Fibroblast of villous mesenchyme (primary cell): ENCODE measurements at regions not wholly inside any gene's neighbourhood (a gene's known extent, or its start where the extent isn't known, plus 50 kb on each side); places are given as distances from the start of the nearest gene placed in this dataset.

Source experiments
- DNase-seq: peaks from one replicate; pipeline ENCODE4 v3.0.0-alpha.2; 2010; ENCODE audit warnings: low read depth
- H3K4me3 ChIP-seq: 2 replicates; pipeline ENCODE4 v1.5.1; 2011; ENCODE audit warnings: low read depth, mild to moderate bottlenecking, low read length
- CTCF ChIP-seq: IDR thresholded peaks from 2 replicates; pipeline ENCODE4 v1.5.1; 2012; ENCODE audit warnings: low read depth, mild to moderate bottlenecking, low read length; ENCODE audit not compliant: insufficient read depth

DNA sequence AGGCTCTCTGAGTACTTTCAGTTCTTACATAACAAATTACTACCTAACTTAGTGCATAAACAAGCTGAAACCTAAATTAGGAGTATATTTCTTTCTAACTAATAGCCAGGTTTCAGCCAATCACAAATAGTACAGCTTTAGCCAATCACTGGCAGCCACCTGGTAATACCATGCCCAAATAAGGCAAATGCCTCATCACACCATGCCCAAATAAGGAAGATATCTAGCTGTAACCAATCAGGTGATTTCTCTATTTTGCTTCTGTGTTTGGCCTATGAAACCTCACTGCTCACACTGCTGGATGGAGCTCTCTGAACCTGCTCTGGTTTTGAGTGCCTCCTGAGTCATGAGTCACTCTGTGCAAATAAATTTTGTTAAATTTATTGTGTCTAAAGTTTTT is 113.5 kb downstream of the DDIT4L start:
- no peak for TF ChIP-seq CTCF
- DNase-seq: no peak
- H3K4me3 ChIP-seq: no peak overlapping the region

DNA sequence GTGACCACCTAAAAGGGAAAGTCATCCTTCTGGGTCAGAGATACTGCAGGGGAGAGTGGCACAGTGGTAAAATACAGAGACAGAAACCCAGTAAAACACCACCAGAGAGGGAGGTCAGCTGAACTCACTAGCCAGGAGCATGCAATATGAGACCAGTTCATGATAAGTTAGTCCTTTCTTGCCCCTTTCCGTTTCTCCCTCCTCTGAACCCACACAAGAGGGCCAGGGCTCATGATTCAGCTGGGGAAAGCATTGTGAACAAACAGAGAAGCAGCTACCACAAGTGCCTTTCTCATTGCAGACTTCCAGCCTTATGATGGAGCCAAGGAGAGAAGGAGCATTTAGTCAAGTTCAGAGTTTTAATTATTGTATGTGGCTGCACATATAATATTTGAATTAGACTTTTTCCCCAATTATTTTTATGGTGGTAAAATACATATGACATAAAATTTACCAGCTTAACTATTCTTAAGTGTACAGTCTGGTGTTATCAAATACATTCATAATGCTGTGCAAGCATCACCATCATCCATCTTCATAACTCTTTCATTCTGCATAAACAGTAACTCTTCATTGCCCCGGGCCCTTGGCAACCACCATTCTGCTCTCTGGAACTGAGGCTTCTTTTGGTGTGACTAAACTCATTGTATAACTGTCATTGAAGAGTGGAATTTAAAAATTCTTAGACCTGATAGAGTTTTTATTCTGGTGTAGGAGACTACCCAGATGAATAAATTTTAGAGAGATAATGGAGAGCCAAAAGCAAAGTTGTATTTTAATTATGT is 114.6 kb downstream of the DDIT4L start:
- TF ChIP-seq CTCF: no peak
- H3K4me3 ChIP-seq: no peak overlapping the region
- DNase-seq: no peak

DNA sequence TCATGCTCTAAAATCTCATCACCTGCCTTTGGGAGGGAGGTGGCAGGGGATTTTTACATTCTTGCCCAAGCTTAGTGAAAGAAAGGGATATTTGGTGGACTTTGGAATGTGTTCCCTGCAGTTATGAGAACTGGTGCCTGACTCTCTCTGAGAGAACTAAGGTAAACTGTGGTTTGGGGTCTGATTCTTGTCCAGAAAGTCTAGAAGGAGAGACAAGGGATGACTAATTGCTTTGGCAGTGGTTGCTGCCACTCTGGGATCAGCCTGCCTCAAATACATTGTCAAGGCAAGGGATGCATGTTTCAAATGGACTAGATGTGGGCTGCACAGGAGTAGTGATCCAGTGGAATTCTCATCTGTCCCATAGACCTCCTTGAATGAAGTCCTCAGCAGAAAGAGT is 115.2 kb downstream of the DDIT4L start:
- no peak overlapping the region for H3K4me3 ChIP-seq
- no peak for DNase-seq
- TF ChIP-seq CTCF: no peak

DNA sequence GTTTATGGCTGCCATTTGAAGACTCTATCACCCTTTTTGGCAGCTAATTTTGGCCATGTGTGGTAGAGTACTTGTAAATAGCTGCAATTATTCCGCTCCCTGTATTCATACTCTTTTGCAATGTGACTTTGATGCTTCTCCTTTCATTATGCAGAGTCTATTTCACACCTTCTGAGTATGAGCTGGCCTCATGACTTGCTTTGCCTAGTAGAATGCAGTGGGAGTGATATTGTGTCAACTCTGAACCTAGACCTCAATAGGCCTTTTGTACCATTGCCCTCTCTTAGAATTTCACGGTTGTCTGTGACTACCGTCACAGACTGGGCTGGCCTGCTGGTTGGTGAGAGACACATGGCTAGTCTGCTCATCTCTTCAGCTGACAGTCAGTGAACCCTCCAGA is 118.8 kb downstream of the DDIT4L start:
- no peak overlapping the region for H3K4me3 ChIP-seq
- no peak for TF ChIP-seq CTCF
- DNase-seq: no peak

DNA sequence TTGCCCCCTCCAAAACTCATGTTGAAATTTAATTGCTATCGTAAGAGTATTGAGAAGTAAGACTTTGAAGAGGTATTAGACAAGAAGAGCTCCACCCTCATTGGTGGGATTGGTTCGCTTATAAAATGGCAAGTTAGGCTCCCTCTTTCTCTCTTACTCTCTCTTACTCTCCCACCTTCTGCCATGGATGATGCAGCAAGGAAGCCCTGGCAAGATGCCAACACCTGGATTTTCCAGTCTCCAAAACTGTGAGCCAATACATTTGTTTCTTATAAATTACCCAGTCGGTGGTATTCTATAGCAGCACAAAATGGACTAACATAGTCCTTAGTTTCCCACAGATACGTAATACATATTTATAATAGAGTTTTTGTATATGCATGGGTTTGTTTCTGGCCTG is 119.4 kb downstream of the DDIT4L start:
- no peak for DNase-seq
- no peak overlapping the region for H3K4me3 ChIP-seq
- TF ChIP-seq CTCF: no peak

- H3K4me3 ChIP-seq: no peak overlapping the region
- no peak for DNase-seq
- TF ChIP-seq CTCF: no peak
Observed at GRCh38 chr4:100069207-100069606, 119.1 kb upstream of the H2AZ1 start.

DNA sequence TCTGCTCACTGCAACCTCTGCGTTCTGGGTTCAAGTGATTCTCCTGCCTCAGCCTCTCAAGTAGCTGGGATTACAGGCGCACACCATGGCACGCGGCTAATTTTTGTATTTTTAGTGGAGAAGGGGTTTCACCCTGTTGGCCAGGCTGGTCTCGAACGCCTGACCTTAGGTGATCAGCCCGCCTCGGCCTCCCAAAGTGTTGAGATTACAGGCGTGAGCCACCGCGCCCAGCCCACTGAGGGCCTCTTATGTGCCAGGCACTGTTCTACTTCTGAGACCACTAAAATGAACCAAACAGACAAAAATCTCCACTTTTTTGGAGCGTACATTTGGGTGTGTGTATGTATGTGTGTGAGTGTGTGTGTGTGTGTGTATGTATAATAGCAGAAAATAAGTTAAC is 117.2 kb upstream of the H2AZ1 start:
- H3K4me3 ChIP-seq: no peak overlapping the region
- TF ChIP-seq CTCF: no peak
- no peak for DNase-seq
